Liver (tissue), 8 donors: ENCODE measurements at regions not wholly inside any gene's neighbourhood (a gene's known extent, or its start where the extent isn't known, plus 50 kb on each side); places are given as distances from the start of the nearest gene placed in this dataset.

Experiments
- DNase-seq: peaks from one replicate; pipeline ENCODE4 v3.0.0-alpha.2; 2017; ENCODE audit warnings: low spot score
- H3K27ac ChIP-seq, 2 donors: one replicate each; pipeline ENCODE4 v1.7.0; 2013; ENCODE audit warnings: inconsistent platforms in 2 of 2, low read length in 2 of 2, control low read depth in 1 of 2, low read depth in 1 of 2, mild to moderate bottlenecking in 1 of 2
- H3K27me3 ChIP-seq, 4 donors: one replicate each; pipeline versions ENCODE4 v1.6.1 to v1.7.0; 2013; ENCODE audit warnings: low read length in 3 of 4, inconsistent platforms in 1 of 4, mild to moderate bottlenecking in 1 of 4, moderate library complexity in 1 of 4; ENCODE audit not compliant: control insufficient read depth in 4 of 4, insufficient read depth in 4 of 4
- H3K36me3 ChIP-seq, 4 donors: one replicate each; pipeline versions ENCODE4 v1.6.1 to v1.7.0; 2013; ENCODE audit warnings: low read length in 3 of 4, mild to moderate bottlenecking in 3 of 4, low read depth in 1 of 4, moderate library complexity in 1 of 4; ENCODE audit not compliant: control insufficient read depth in 4 of 4, insufficient read depth in 3 of 4
- H3K4me1 ChIP-seq, 4 donors: one replicate each; pipeline versions ENCODE4 v1.6.1 to v1.7.0; 2013; ENCODE audit warnings: low read length in 3 of 4, mild to moderate bottlenecking in 3 of 4, moderate library complexity in 1 of 4; ENCODE audit not compliant: control insufficient read depth in 4 of 4, insufficient read depth in 4 of 4
- H3K4me3 ChIP-seq, 3 donors: one replicate each; pipeline versions ENCODE4 v1.6.1 to v1.7.0; 2013; ENCODE audit warnings: low read length in 3 of 3, control low read depth in 1 of 3, low read depth in 1 of 3, mild to moderate bottlenecking in 1 of 3
- H3K9ac ChIP-seq, 2 donors: one replicate each; pipeline ENCODE4 v1.7.0; 2013; ENCODE audit warnings: low read length in 2 of 2, mild to moderate bottlenecking in 2 of 2, moderate library complexity in 2 of 2, control low read depth in 1 of 2, low read depth in 1 of 2
- H3K9me3 ChIP-seq, 4 donors: one replicate each; pipeline versions ENCODE4 v1.6.1 to v1.7.0; 2013; ENCODE audit warnings: low read length in 3 of 4; ENCODE audit not compliant: control insufficient read depth in 4 of 4
- EGR1 ChIP-seq, 2 donors: IDR thresholded peaks; 2 replicates each; pipeline ENCODE4 v1.6.1; 2016 to 2018; ENCODE audit warnings: antibody characterized with exemption in 2 of 2, low read depth in 2 of 2
- FOXA1 ChIP-seq: IDR thresholded peaks from 2 replicates; pipeline ENCODE4 v1.6.1; 2016; ENCODE audit warnings: antibody characterized with exemption
- FOXA2 ChIP-seq: IDR thresholded peaks from 2 replicates; pipeline ENCODE4 v1.6.1; 2016; ENCODE audit warnings: antibody characterized with exemption
- GABPA ChIP-seq, 2 donors: IDR thresholded peaks in 1 of 2; conservative IDR thresholded peaks in 1 of 2; 2 replicates each; pipeline ENCODE4 v1.6.1; 2016; ENCODE audit warnings: antibody characterized with exemption in 2 of 2, mild to moderate bottlenecking in 1 of 2, moderate library complexity in 1 of 2
- HNF4A ChIP-seq, 2 donors: conservative IDR thresholded peaks; 2 replicates each; pipeline ENCODE4 v1.6.1; 2016; ENCODE audit warnings: antibody characterized with exemption in 2 of 2, mild to moderate bottlenecking in 2 of 2
- HNF4G ChIP-seq: IDR thresholded peaks from 2 replicates; pipeline ENCODE4 v1.6.1; 2016; ENCODE audit warnings: antibody characterized with exemption
- JUND ChIP-seq, 2 donors: IDR thresholded peaks; 2 replicates each; pipeline ENCODE4 v1.6.1; 2016; ENCODE audit warnings: antibody characterized with exemption in 2 of 2
- MAX ChIP-seq: IDR thresholded peaks from 2 replicates; pipeline ENCODE4 v1.6.1; 2016; ENCODE audit warnings: antibody characterized with exemption
- NR2F2 ChIP-seq: IDR thresholded peaks from 2 replicates; pipeline ENCODE4 v1.6.1; 2016; ENCODE audit warnings: antibody characterized with exemption
- RAD21 ChIP-seq, 2 donors: IDR thresholded peaks; 2 replicates each; pipeline ENCODE4 v1.6.1; 2016; ENCODE audit warnings: antibody characterized with exemption in 2 of 2, mild to moderate bottlenecking in 2 of 2
- REST ChIP-seq: IDR thresholded peaks from 2 replicates; pipeline ENCODE4 v1.6.1; 2016; ENCODE audit warnings: antibody characterized with exemption, mild to moderate bottlenecking
- RXRA ChIP-seq, 2 donors: IDR thresholded peaks; 2 replicates each; pipeline ENCODE4 v1.6.1; 2017 to 2018; ENCODE audit warnings: antibody characterized with exemption in 2 of 2, mild to moderate bottlenecking in 1 of 2
- SP1 ChIP-seq: IDR thresholded peaks from 2 replicates; pipeline ENCODE4 v1.6.1; 2018; ENCODE audit warnings: antibody characterized with exemption, mild to moderate bottlenecking
- TAF1 ChIP-seq: conservative IDR thresholded peaks from 2 replicates; pipeline ENCODE4 v1.6.1; 2016; ENCODE audit warnings: antibody characterized with exemption, mild to moderate bottlenecking
- YY1 ChIP-seq: IDR thresholded peaks from 2 replicates; pipeline ENCODE4 v1.6.1; 2016; ENCODE audit warnings: antibody characterized with exemption, mild to moderate bottlenecking
- WGBS: extraction: QIAGEN DNeasy Blood & Tissue Kit; methylation state at CpG from one replicate; pipeline ENCODE4 v1.1.7; 2013; 5-methylcytosine and 5-hydroxymethylcytosine counted together
- TF ChIP-seq, protein P1 (sequence below): IDR thresholded peaks from 2 replicates; pipeline ENCODE4 v1.6.1; 2016; ENCODE audit warnings: antibody characterized with exemption
- TF ChIP-seq, protein P2 (sequence below): fragments of 150-350 bp; IDR thresholded peaks from 2 replicates; pipeline ENCODE4 v1.5.1; 2017; ENCODE audit warnings: improper control_type of control experiment, low read depth, low read length; ENCODE audit not compliant: missing input control
- TF ChIP-seq, protein P3 (sequence below): IDR thresholded peaks from 2 replicates; pipeline ENCODE4 v1.6.1; 2016; ENCODE audit warnings: antibody characterized with exemption
- donor health status: healthy.
- donor health status: healthy.
- donor health status: healthy.
- donor health status: healthy.
- donor health status: healthy.

GRCh38 chr12:4117386-4118016 is 156.1 kb upstream of the CCND2 start:
- H3K4me3 ChIP-seq = no peak overlapping the region

More at GRCh38 chr12:4117386-4118016, 156.1 kb upstream of the CCND2 start:
- Histone ChIP-seq H3K27me3 (no peaks in the 10 kb centered on the region), H3K9ac (no peak overlapping the region), H3K36me3 (no peaks in the 10 kb centered on the region), H3K27ac (no peak overlapping the region), H3K9me3 (no peaks in the 10 kb centered on the region), H3K4me1 (peaks cover 0 to 5% (median 2%) of the 10 kb centered on the region in 4 donors)
- TF ChIP-seq RXRA (IDR thresholded peaks at IDR 0.05) (no peak), HNF4A (conservative IDR thresholded peaks at IDR 0.05) (no peak), FOXA2 (no peak), TAF1 (no peak), NR2F2 (no peak), HNF4G (no peak), RAD21 (IDR thresholded peaks at IDR 0.05) (no peak), GABPA (IDR thresholded peaks at IDR 0.05 in 1 of 2, conservative IDR thresholded peaks at IDR 0.05 in 1 of 2) (no peak), SP1 (no peak), MAX (no peak), JUND (IDR thresholded peaks at IDR 0.05) (no peak), REST (no peak), YY1 (no peak), EGR1 (IDR thresholded peaks at IDR 0.05; ENCODE audit: low read depth in 2 of 2) (no peak), FOXA1 (no peak)
- TF ChIP-seq, protein P1, sequence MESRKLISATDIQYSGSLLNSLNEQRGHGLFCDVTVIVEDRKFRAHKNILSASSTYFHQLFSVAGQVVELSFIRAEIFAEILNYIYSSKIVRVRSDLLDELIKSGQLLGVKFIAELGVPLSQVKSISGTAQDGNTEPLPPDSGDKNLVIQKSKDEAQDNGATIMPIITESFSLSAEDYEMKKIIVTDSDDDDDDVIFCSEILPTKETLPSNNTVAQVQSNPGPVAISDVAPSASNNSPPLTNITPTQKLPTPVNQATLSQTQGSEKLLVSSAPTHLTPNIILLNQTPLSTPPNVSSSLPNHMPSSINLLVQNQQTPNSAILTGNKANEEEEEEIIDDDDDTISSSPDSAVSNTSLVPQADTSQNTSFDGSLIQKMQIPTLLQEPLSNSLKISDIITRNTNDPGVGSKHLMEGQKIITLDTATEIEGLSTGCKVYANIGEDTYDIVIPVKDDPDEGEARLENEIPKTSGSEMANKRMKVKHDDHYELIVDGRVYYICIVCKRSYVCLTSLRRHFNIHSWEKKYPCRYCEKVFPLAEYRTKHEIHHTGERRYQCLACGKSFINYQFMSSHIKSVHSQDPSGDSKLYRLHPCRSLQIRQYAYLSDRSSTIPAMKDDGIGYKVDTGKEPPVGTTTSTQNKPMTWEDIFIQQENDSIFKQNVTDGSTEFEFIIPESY = no peak
- TF ChIP-seq, protein P2, sequence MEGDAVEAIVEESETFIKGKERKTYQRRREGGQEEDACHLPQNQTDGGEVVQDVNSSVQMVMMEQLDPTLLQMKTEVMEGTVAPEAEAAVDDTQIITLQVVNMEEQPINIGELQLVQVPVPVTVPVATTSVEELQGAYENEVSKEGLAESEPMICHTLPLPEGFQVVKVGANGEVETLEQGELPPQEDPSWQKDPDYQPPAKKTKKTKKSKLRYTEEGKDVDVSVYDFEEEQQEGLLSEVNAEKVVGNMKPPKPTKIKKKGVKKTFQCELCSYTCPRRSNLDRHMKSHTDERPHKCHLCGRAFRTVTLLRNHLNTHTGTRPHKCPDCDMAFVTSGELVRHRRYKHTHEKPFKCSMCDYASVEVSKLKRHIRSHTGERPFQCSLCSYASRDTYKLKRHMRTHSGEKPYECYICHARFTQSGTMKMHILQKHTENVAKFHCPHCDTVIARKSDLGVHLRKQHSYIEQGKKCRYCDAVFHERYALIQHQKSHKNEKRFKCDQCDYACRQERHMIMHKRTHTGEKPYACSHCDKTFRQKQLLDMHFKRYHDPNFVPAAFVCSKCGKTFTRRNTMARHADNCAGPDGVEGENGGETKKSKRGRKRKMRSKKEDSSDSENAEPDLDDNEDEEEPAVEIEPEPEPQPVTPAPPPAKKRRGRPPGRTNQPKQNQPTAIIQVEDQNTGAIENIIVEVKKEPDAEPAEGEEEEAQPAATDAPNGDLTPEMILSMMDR = no peak
- TF ChIP-seq, protein P3, sequence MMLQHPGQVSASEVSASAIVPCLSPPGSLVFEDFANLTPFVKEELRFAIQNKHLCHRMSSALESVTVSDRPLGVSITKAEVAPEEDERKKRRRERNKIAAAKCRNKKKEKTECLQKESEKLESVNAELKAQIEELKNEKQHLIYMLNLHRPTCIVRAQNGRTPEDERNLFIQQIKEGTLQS = no peak
- no peak for DNase-seq
- WGBS = 75% methylated on average over 12 of the region's 12 CpGs
